IPS-20b (cell line): ENCODE measurements at regions not wholly inside any gene's neighbourhood (a gene's known extent, or its start where the extent isn't known, plus 50 kb on each side); places are given as distances from the start of the nearest gene placed in this dataset.

Experiments
- H3K27ac ChIP-seq: one replicate; pipeline ENCODE4 v1.5.1; 2013; ENCODE audit warnings: low read length
- H3K27me3 ChIP-seq: 2 replicates; pipeline ENCODE4 v1.6.1; 2013; ENCODE audit warnings: mild to moderate bottlenecking, low read length, inconsistent platforms; ENCODE audit not compliant: insufficient read depth
- H3K36me3 ChIP-seq: 2 replicates; pipeline ENCODE4 v1.6.1; 2013; ENCODE audit warnings: low read depth, mild to moderate bottlenecking, inconsistent platforms, low read length, moderate library complexity; ENCODE audit not compliant: insufficient read depth
- H3K4me1 ChIP-seq: 2 replicates; pipeline ENCODE4 v1.6.1; 2013; ENCODE audit warnings: mild to moderate bottlenecking, control low read depth, inconsistent platforms, low read length, moderate library complexity; ENCODE audit not compliant: insufficient read depth
- H3K4me3 ChIP-seq: 2 replicates; pipeline ENCODE4 v1.5.1; 2013; ENCODE audit warnings: mild to moderate bottlenecking, low read length, inconsistent platforms
- H3K9ac ChIP-seq: 2 replicates; pipeline ENCODE4 v1.6.1; 2013; ENCODE audit warnings: low read depth, mild to moderate bottlenecking, inconsistent platforms, low read length, moderate library complexity
- H3K9me3 ChIP-seq: 2 replicates; pipeline ENCODE4 v1.6.1; 2013; ENCODE audit warnings: mild to moderate bottlenecking, low read depth, low read length, inconsistent platforms; ENCODE audit not compliant: insufficient read depth

GRCh38 chr18:56127322-56128099, 510.9 kb downstream of the TXNL1 start:
- H3K9me3 ChIP-seq: no peaks in the 10 kb centered on the region
- no peak overlapping the region for H3K27ac ChIP-seq
- no peak overlapping the region for H3K4me3 ChIP-seq
- no peaks in the 10 kb centered on the region for H3K4me1 ChIP-seq
- no peak overlapping the region for H3K9ac ChIP-seq
- H3K36me3 ChIP-seq: no peaks in the 10 kb centered on the region
- H3K27me3 ChIP-seq: no peaks in the 10 kb centered on the region

- H3K4me1 ChIP-seq: no peaks in the 10 kb centered on the region
Measured at GRCh38 chr18:56124186-56124585, 514.2 kb downstream of the TXNL1 start.

GRCh38 chr18:56121669-56122068, 516.7 kb downstream of the TXNL1 start:
- Histone ChIP-seq H3K9me3 (no peaks in the 10 kb centered on the region), H3K27ac (no peak overlapping the region), H3K9ac (no peak overlapping the region), H3K4me3 (no peak overlapping the region), H3K27me3 (no peaks in the 10 kb centered on the region), H3K4me1 (no peaks in the 10 kb centered on the region; the same call in 1 of the 2 replicates), H3K36me3 (no peaks in the 10 kb centered on the region)

More at GRCh38 chr18:56124186-56124585, 514.2 kb downstream of the TXNL1 start:
- no peaks in the 10 kb centered on the region for H3K9me3 ChIP-seq
- H3K9ac ChIP-seq: no peak overlapping the region
- H3K4me3 ChIP-seq: no peak overlapping the region
- no peaks in the 10 kb centered on the region for H3K27me3 ChIP-seq
- no peaks in the 10 kb centered on the region for H3K36me3 ChIP-seq
- H3K27ac ChIP-seq: no peak overlapping the region

GRCh38 chr18:56120782-56121181, 517.6 kb downstream of the TXNL1 start:
- Histone ChIP-seq H3K4me1 (no peaks in the 10 kb centered on the region; the same call in 1 of the 2 replicates), H3K27me3 (no peaks in the 10 kb centered on the region), H3K9ac (no peak overlapping the region), H3K4me3 (no peak overlapping the region), H3K36me3 (no peaks in the 10 kb centered on the region), H3K27ac (no peak overlapping the region), H3K9me3 (no peaks in the 10 kb centered on the region)

- Histone ChIP-seq H3K9ac (no peak overlapping the region), H3K27ac (no peak overlapping the region), H3K4me3 (no peak overlapping the region), H3K27me3 (no peaks in the 10 kb centered on the region), H3K4me1 (no peaks in the 10 kb centered on the region; the same call in 1 of the 2 replicates), H3K36me3 (no peaks in the 10 kb centered on the region), H3K9me3 (no peaks in the 10 kb centered on the region)
Measured at GRCh38 chr18:56119681-56120080, 518.7 kb downstream of the TXNL1 start.

GRCh38 chr18:56118422-56118821, 520.0 kb downstream of the TXNL1 start:
- H3K36me3 ChIP-seq: no peaks in the 10 kb centered on the region
- no peaks in the 10 kb centered on the region; the same call in 1 of the 2 replicates for H3K4me1 ChIP-seq
- H3K4me3 ChIP-seq: no peak overlapping the region
- no peak overlapping the region for H3K27ac ChIP-seq
- no peaks in the 10 kb centered on the region for H3K27me3 ChIP-seq
- H3K9ac ChIP-seq: no peak overlapping the region
- no peaks in the 10 kb centered on the region for H3K9me3 ChIP-seq

- Histone ChIP-seq H3K9me3 (no peaks in the 10 kb centered on the region), H3K27ac (no peak overlapping the region), H3K9ac (no peak overlapping the region), H3K36me3 (no peaks in the 10 kb centered on the region), H3K4me1 (no peaks in the 10 kb centered on the region; the same call in 1 of the 2 replicates), H3K27me3 (no peaks in the 10 kb centered on the region), H3K4me3 (no peak overlapping the region)
Measured at GRCh38 chr18:56115071-56116015, 523.0 kb downstream of the TXNL1 start.

GRCh38 chr18:56112984-56113383, 525.0 kb upstream of the TCF4 start:
- H3K9ac ChIP-seq: no peak overlapping the region
- H3K27ac ChIP-seq: no peak overlapping the region
- H3K4me1 ChIP-seq: no peaks in the 10 kb centered on the region; the same call in 1 of the 2 replicates
- H3K36me3 ChIP-seq: no peaks in the 10 kb centered on the region
- H3K27me3 ChIP-seq: no peaks in the 10 kb centered on the region
- H3K9me3 ChIP-seq: no peaks in the 10 kb centered on the region
- H3K4me3 ChIP-seq: no peak overlapping the region

- Histone ChIP-seq H3K36me3 (no peaks in the 10 kb centered on the region), H3K9ac (no peak overlapping the region), H3K4me3 (no peak overlapping the region), H3K4me1 (no peaks in the 10 kb centered on the region; the same call in 1 of the 2 replicates), H3K27ac (no peak overlapping the region), H3K27me3 (no peaks in the 10 kb centered on the region), H3K9me3 (no peaks in the 10 kb centered on the region)
Measured at GRCh38 chr18:56112013-56112749, 524.2 kb upstream of the TCF4 start.

- Histone ChIP-seq H3K9ac (no peak overlapping the region), H3K27me3 (no peaks in the 10 kb centered on the region), H3K4me1 (no peaks in the 10 kb centered on the region), H3K27ac (no peak overlapping the region), H3K4me3 (no peak overlapping the region), H3K36me3 (no peaks in the 10 kb centered on the region), H3K9me3 (peaks cover 4% of the 10 kb centered on the region; the same call in 1 of the 2 replicates)
Measured at GRCh38 chr18:56109757-56110156, 521.8 kb upstream of the TCF4 start.
